Prostate gland (tissue), 2 donors: ENCODE measurements at regions not wholly inside any gene's neighbourhood (a gene's known extent, or its start where the extent isn't known, plus 50 kb on each side); places are given as distances from the start of the nearest gene placed in this dataset.

Experiments
- DNase-seq: peaks from one replicate; pipeline ENCODE4 v3.0.0-alpha.2; 2019; ENCODE audit warnings: low spot score
- H3K27ac ChIP-seq, 2 donors: fragments of 200-600 bp; sonication (generic); 2 replicates each; pipeline ENCODE4 v1.5.1; 2017 to 2019
- H3K27me3 ChIP-seq: fragments of 200-600 bp; sonication (generic); replicated peaks from 2 replicates; pipeline ENCODE4 v1.5.1; 2019; ENCODE audit not compliant: insufficient read depth
- H3K36me3 ChIP-seq, 2 donors: fragments of 200-600 bp; sonication (generic); 1 replicate in 1 of 2; 2 replicates in 1 of 2; pipeline versions ENCODE4 v1.5.1 to v1.8.1; 2017 to 2019
- H3K4me1 ChIP-seq: fragments of 200-600 bp; sonication (generic); replicated peaks from 2 replicates; pipeline ENCODE4 v1.5.1; 2019
- H3K4me3 ChIP-seq, 2 donors: fragments of 200-600 bp; sonication (generic); 2 replicates each; pipeline ENCODE4 v1.5.1; 2017 to 2019
- H3K9me3 ChIP-seq: fragments of 200-600 bp; sonication (generic); 2 replicates; pipeline ENCODE4 v1.5.1; 2017
- POLR2A ChIP-seq: fragments of 450-650 bp; IDR thresholded peaks from one replicate; pipeline ENCODE4 v1.6.1; 2016; ENCODE audit warnings: antibody characterized with exemption, mild to moderate bottlenecking
- POLR2AphosphoS5 ChIP-seq: sonication (generic); formaldehyde crosslinking; IDR thresholded peaks from one replicate; pipeline ENCODE4 v1.6.1; 2017; ENCODE audit warnings: antibody characterized with exemption
- WGBS: methylation state at CpG from one replicate; pipeline ENCODE4 v1.1.5; 2018; 5-methylcytosine and 5-hydroxymethylcytosine counted together
- intact Hi-C: fragments of 100-400 bp; cut with DNase I; formaldehyde crosslinking; loops from one replicate; pipeline ENCODE4 v1.14.2; 2022
- TF ChIP-seq, protein P1 (sequence below), 4 experiments: fragments of 200-600 bp in 2 of 4; fragments of 450-650 bp in 2 of 4; sonication (generic) in 2 of 4; IDR thresholded peaks; 1 replicate in 3 of 4; 2 replicates in 1 of 4; pipeline ENCODE4 v1.5.1; 2016 to 2019; ENCODE audit warnings: antibody characterized with exemption in 4 of 4, mild to moderate bottlenecking in 2 of 4, moderate library complexity in 2 of 4

DNA sequence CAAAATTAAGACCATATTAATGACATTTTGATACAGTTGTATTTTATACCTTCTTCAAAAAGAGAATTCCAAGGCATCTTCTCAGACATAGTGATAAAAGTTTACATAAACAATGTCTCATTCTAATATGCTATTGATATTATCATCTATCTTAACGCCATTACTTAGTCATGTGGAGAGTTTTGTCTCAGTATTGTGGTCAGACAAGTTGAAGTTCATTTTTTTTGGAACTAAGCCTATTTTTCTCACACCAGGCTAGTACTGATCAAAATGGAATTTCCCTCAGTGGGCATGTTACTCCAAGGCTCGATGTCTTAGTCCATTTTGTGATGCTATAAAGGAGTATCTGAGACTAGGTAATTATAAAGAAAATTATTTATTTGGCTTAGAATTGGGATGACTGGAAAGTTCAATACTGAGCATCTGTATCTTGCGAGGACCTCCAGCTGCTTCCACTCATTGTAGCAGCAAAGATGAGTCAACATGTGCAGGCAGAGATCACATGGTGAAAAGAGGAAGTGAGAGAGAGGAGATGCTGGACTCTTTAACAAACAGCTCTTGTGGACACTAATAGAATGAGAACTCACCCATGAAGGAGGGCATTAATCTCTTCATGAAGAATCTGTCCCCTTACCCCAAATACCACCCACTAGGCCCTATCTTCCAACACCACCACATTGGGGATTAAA, 825.5 kb upstream of the MANEA start:
- TF ChIP-seq POLR2AphosphoS5 (no peak), POLR2A (no peak)
- TF ChIP-seq, protein P1, sequence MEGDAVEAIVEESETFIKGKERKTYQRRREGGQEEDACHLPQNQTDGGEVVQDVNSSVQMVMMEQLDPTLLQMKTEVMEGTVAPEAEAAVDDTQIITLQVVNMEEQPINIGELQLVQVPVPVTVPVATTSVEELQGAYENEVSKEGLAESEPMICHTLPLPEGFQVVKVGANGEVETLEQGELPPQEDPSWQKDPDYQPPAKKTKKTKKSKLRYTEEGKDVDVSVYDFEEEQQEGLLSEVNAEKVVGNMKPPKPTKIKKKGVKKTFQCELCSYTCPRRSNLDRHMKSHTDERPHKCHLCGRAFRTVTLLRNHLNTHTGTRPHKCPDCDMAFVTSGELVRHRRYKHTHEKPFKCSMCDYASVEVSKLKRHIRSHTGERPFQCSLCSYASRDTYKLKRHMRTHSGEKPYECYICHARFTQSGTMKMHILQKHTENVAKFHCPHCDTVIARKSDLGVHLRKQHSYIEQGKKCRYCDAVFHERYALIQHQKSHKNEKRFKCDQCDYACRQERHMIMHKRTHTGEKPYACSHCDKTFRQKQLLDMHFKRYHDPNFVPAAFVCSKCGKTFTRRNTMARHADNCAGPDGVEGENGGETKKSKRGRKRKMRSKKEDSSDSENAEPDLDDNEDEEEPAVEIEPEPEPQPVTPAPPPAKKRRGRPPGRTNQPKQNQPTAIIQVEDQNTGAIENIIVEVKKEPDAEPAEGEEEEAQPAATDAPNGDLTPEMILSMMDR (IDR thresholded peaks at IDR 0.05) = no peak
- Histone ChIP-seq H3K4me1 (no peaks in the 10 kb centered on the region), H3K36me3 (no peaks in the 10 kb centered on the region), H3K27me3 (no peaks in the 10 kb centered on the region), H3K9me3 (no peaks in the 10 kb centered on the region), H3K4me3 (no peak overlapping the region), H3K27ac (no peak overlapping the region)
- WGBS = 66% methylated on average over 3 of the region's 3 CpGs
- DNase-seq = no peak
- intact Hi-C loops = no loop called here

DNA sequence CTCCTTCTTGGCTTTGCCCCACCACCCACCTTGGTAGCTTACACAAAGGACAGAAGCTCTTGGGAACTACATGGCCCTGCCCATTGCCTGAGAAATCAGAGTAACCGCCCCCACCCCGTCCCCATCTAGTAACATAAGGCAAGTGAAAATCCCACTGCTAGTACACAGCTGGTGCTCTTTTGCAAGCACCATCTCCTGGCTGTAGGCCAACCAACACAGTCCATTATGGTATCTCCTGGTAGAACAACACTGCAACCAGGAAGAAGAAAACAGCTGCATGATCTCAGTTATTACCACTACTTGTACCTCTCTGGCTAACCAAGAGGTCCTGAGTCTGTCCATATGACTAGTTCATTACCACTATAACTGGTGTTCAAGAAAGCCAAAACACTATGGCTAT, 841.1 kb upstream of the MANEA start:
- WGBS = 97% methylated on average over 2 of the region's 2 CpGs
- Histone ChIP-seq H3K27ac (no peak overlapping the region), H3K9me3 (no peaks in the 10 kb centered on the region), H3K4me1 (no peaks in the 10 kb centered on the region), H3K27me3 (no peaks in the 10 kb centered on the region), H3K4me3 (no peak overlapping the region), H3K36me3 (no peaks in the 10 kb centered on the region)
- DNase-seq = no peak
- no peak for TF ChIP-seq POLR2AphosphoS5
- TF ChIP-seq, protein P1 (IDR thresholded peaks at IDR 0.05) = no peak
- no peak for TF ChIP-seq POLR2A
- intact Hi-C loops = no loop called here

DNA sequence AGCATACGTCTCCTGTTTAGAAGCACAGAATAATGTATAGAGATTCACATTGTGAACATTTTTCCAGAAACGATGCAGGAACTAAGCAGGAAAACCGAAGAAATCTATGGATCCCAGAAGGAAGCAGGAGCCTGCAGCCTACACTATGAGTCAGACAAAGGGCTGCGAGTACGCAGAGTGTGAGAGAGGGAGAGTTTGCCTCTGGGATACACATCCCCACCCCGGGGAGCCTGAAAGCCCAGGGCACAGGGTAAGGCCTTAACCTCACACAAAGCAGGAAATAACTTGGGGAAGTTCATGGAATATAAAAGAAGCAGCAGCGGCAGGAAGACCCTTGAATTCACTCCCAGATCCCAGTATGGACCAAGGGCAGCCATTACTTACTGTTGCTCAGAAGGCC, 842.1 kb upstream of the MANEA start:
- H3K36me3 ChIP-seq = no peaks in the 10 kb centered on the region
- 86% methylated on average over 7 of the region's 7 CpGs for WGBS
- no peak overlapping the region for H3K27ac ChIP-seq
- no peak for DNase-seq
- TF ChIP-seq POLR2AphosphoS5 (no peak), POLR2A (no peak)
- no peaks in the 10 kb centered on the region for H3K4me1 ChIP-seq
- intact Hi-C loops = no loop called here
- H3K27me3 ChIP-seq = no peaks in the 10 kb centered on the region
- no peak overlapping the region for H3K4me3 ChIP-seq
- no peaks in the 10 kb centered on the region for H3K9me3 ChIP-seq

DNA sequence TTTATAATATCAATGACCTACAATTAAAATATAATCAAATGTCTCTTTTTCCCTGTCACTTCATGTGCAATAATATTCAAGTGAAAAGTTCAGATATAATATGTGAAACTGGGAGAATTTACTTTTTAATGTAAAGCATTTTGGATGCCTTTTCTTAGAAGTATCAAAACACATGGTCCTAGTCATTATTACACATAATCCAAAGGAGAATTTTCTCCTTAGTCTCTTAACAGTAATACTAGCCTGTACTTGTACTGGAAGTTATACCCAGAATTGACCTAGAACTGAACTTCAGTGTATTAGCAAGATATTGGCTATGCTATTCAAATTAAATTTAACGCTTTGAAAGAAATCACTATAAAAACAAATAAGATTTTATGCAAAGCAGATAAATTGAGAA, 842.6 kb upstream of the MANEA start:
- no peaks in the 10 kb centered on the region for H3K27me3 ChIP-seq
- no peak overlapping the region for H3K27ac ChIP-seq
- no peaks in the 10 kb centered on the region for H3K4me1 ChIP-seq
- no peak overlapping the region for H3K4me3 ChIP-seq
- H3K9me3 ChIP-seq = no peaks in the 10 kb centered on the region
- H3K36me3 ChIP-seq = no peaks in the 10 kb centered on the region
- 79% methylated on average over 1 of the region's 1 CpG for WGBS
- TF ChIP-seq POLR2AphosphoS5 = no peak
- no peak for TF ChIP-seq POLR2A
- TF ChIP-seq, protein P1 (IDR thresholded peaks at IDR 0.05) = no peak
- no peak for DNase-seq
- intact Hi-C loops = no loop called here

DNA sequence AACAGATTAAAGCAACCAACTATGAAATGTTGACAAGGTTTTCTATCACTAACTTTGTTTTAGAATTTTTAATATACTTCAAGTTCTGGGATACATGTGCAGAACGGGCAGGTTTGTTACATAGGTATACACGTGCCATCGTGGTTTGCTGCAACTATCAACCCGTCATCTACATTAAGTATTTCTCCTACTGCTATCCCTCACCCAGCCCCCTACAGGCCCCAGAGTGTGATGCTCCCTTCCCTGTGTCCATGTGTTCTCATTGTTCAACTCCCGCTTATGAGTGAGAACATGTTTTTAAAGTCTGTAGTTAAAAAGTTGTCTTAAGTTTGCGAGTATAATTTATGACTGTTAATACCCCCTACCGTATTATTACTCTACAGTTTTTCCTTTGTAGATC, 844.3 kb upstream of the MANEA start:
- Histone ChIP-seq H3K9me3 (no peaks in the 10 kb centered on the region), H3K36me3 (no peaks in the 10 kb centered on the region), H3K4me1 (no peaks in the 10 kb centered on the region), H3K4me3 (no peak overlapping the region), H3K27ac (no peak overlapping the region), H3K27me3 (no peaks in the 10 kb centered on the region)
- intact Hi-C loops = no loop called here
- DNase-seq = no peak
- WGBS = 64% methylated on average over 7 of the region's 7 CpGs
- TF ChIP-seq, protein P1 (IDR thresholded peaks at IDR 0.05) = no peak
- no peak for TF ChIP-seq POLR2A
- no peak for TF ChIP-seq POLR2AphosphoS5
